ENCODE measurements at regions not wholly inside any gene's neighbourhood (a gene's known extent, or its start where the extent isn't known, plus 50 kb on each side); places are given as distances from the start of the nearest gene placed in this dataset.

DNA sequence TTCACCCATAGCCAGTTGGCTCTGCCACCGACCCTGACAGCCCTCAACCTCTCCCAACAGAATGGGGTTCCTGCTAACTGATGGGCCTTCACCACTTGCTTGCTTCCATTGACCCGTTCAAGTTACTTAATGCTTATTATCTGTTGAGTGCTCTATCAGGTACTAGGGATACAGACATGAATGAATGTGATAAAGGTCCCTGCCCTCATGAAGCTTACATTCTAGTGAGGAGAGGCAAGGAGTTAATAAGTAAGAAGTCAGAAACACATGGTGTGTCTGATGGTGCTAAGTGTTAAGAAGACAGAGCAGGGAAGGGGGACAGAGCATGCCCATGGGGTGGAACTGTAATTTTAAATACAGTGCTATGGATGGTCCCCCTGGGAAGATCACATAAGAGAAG is 107.5 kb upstream of the JUN start:
- no peaks in the 10 kb centered on the region for H3K4me1 ChIP-seq (replicated peaks in 1 of 4; ENCODE audit: control insufficient read depth in 3 of 4, insufficient read depth in 4 of 4, low read length in 3 of 4)
- no peak overlapping the region for H4K91ac ChIP-seq (replicated peaks; ENCODE audit: insufficient read length, low read length)
- H3K36me3 ChIP-seq (ENCODE audit: control insufficient read depth in 2 of 4, insufficient read depth in 4 of 4, low read length in 3 of 4), result no peaks in the 10 kb centered on the region
- no peak overlapping the region for H3K4ac ChIP-seq (replicated peaks; ENCODE audit: insufficient read length, low read depth, low read length)
- no peak overlapping the region for H2AK5ac ChIP-seq (ENCODE audit: low read depth, low read length)
- H3K27me3 ChIP-seq (replicated peaks in 1 of 4; ENCODE audit: control insufficient read depth in 3 of 4, extremely low read depth in 1 of 4, insufficient read depth in 3 of 4, low read length in 3 of 4), result no peaks in the 10 kb centered on the region
- H3K14ac ChIP-seq (ENCODE audit: insufficient read length), result no peak overlapping the region
- no peak overlapping the region for H4K8ac ChIP-seq (ENCODE audit: extremely low read depth, insufficient read depth, low read length)
- no peaks in the 10 kb centered on the region for H4K20me1 ChIP-seq (replicated peaks in 1 of 2; ENCODE audit: control insufficient read depth in 1 of 2, insufficient read depth in 2 of 2, low read length in 2 of 2)
- no peak overlapping the region for H3K23ac ChIP-seq (ENCODE audit: insufficient read length)
- no peak overlapping the region for H3K9ac ChIP-seq (replicated peaks in 1 of 4; ENCODE audit: extremely low read depth in 1 of 4, low read depth in 3 of 4, low read length in 3 of 4)
- no peak overlapping the region for H2AFZ ChIP-seq (ENCODE audit: low read length)
- H2BK12ac ChIP-seq (ENCODE audit: low read depth, low read length), result no peak overlapping the region
- no peaks in the 10 kb centered on the region for H3K9me3 ChIP-seq (ENCODE audit: insufficient read depth in 2 of 2, low read depth in 1 of 2, low read length in 1 of 2)
- H3K79me2 ChIP-seq (ENCODE audit: control insufficient read depth in 1 of 2, insufficient read depth in 2 of 2, low read length in 2 of 2), result no peaks in the 10 kb centered on the region
- no peak overlapping the region for H3K27ac ChIP-seq (ENCODE audit: low read depth, low read length)
- no peak overlapping the region for H4K5ac ChIP-seq (ENCODE audit: insufficient read length, low read depth, low read length)
- H3K18ac ChIP-seq (ENCODE audit: extremely low read depth, low read length), result no peak overlapping the region
- FAIRE-seq, result no peak
- H3K4me2 ChIP-seq (ENCODE audit: insufficient read depth in 1 of 2, low read depth in 2 of 2, low read length in 2 of 2), result no peak overlapping the region
- POLR2A ChIA-PET (ENCODE audit: partially characterized antibody), result interaction anchor here (1.3 kb wide), 1 partner anchor 14 kb away, joined by 3 read pairs; no protein-coding TSS in a partner anchor
- 84% methylated on average over 2 of the region's 2 CpGs; no CpG with 5 or more reads in 1 of the 2 experiments for WGBS, 2 experiments (ENCODE audit: extremely low coverage in 1 of 2, insufficient coverage in 1 of 2, insufficient read length in 1 of 2, insufficient replicate concordance in 2 of 2, low coverage in 1 of 2, low lambda C conversion rate in 2 of 2, missing lambda C conversion rate in 1 of 2)
- CTCF ChIA-PET (ENCODE audit: partially characterized antibody), result interaction anchor here (1.7 to 3.5 kb wide), 3 partner anchors 9 to 399 kb away, joined by 3 to 21 read pairs (median 5); no protein-coding TSS in a partner anchor
- H2BK20ac ChIP-seq (ENCODE audit: low read length), result no peak overlapping the region
- H3K56ac ChIP-seq (replicated peaks; ENCODE audit: insufficient read length, low read depth, low read length), result no peak overlapping the region
- no peak for DNase-seq (ENCODE audit: low read depth in 1 of 2, low spot score in 2 of 2)
- H2BK120ac ChIP-seq (replicated peaks; ENCODE audit: low read depth, low read length), result no peak overlapping the region
- no peak overlapping the region for H2BK15ac ChIP-seq (ENCODE audit: low read length)
- TF ChIP-seq BCL11A (IDR thresholded peaks at IDR 0.05; ENCODE audit: low read depth in 2 of 2, low read length in 2 of 2) (no peak), RNF2 (IDR thresholded peaks at IDR 0.05; ENCODE audit: borderline replicate concordance, low read depth, low read length, missing control alignments, poor library complexity, severe bottlenecking) (no peak), SAP30 (IDR thresholded peaks at IDR 0.05; ENCODE audit: insufficient read depth, insufficient replicate concordance, low read length) (no peak), SIN3A (conservative IDR thresholded peaks at IDR 0.05 in 1 of 2, IDR thresholded peaks at IDR 0.05 in 1 of 2; ENCODE audit: low read depth in 1 of 2, low read length in 2 of 2) (no peak), CBX5 (IDR thresholded peaks at IDR 0.05; ENCODE audit: low read depth, low read length) (no peak)
- TF ChIP-seq, protein P1, sequence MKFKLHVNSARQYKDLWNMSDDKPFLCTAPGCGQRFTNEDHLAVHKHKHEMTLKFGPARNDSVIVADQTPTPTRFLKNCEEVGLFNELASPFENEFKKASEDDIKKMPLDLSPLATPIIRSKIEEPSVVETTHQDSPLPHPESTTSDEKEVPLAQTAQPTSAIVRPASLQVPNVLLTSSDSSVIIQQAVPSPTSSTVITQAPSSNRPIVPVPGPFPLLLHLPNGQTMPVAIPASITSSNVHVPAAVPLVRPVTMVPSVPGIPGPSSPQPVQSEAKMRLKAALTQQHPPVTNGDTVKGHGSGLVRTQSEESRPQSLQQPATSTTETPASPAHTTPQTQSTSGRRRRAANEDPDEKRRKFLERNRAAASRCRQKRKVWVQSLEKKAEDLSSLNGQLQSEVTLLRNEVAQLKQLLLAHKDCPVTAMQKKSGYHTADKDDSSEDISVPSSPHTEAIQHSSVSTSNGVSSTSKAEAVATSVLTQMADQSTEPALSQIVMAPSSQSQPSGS (IDR thresholded peaks at IDR 0.05; ENCODE audit: low read length), result no peak
- no peak overlapping the region; the same call in 1 of the 2 replicates for H2BK5ac ChIP-seq (ENCODE audit: low read depth, low read length)
- no peak overlapping the region for H3K4me3 ChIP-seq (ENCODE audit: extremely low read depth in 1 of 4, insufficient read depth in 2 of 4, low read depth in 3 of 4, low read length in 4 of 4)
- H3K79me1 ChIP-seq (ENCODE audit: low read depth, low read length), result no peaks in the 10 kb centered on the region
- no peaks in the 10 kb centered on the region for H3K23me2 ChIP-seq (ENCODE audit: low read depth, low read length)

All from H1 (cell line).